ENCODE measurements at regions not wholly inside any gene's neighbourhood (a gene's known extent, or its start where the extent isn't known, plus 50 kb on each side); places are given as distances from the start of the nearest gene placed in this dataset.

- DNase-seq (ENCODE audit: extremely low read depth, low read depth) = peak; percentile 45
- TF ChIP-seq, protein P1, sequence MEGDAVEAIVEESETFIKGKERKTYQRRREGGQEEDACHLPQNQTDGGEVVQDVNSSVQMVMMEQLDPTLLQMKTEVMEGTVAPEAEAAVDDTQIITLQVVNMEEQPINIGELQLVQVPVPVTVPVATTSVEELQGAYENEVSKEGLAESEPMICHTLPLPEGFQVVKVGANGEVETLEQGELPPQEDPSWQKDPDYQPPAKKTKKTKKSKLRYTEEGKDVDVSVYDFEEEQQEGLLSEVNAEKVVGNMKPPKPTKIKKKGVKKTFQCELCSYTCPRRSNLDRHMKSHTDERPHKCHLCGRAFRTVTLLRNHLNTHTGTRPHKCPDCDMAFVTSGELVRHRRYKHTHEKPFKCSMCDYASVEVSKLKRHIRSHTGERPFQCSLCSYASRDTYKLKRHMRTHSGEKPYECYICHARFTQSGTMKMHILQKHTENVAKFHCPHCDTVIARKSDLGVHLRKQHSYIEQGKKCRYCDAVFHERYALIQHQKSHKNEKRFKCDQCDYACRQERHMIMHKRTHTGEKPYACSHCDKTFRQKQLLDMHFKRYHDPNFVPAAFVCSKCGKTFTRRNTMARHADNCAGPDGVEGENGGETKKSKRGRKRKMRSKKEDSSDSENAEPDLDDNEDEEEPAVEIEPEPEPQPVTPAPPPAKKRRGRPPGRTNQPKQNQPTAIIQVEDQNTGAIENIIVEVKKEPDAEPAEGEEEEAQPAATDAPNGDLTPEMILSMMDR (IDR thresholded peaks at IDR 0.05; ENCODE audit: low read depth, low read length, missing control alignments) = peak; percentile 58
- no peak overlapping the region for H3K4me3 ChIP-seq (replicated peaks; ENCODE audit: low read depth, low read length)
Measured at GRCh38 chr3:107117922-107118536, 259.2 kb upstream of the CCDC54 start.

DNA sequence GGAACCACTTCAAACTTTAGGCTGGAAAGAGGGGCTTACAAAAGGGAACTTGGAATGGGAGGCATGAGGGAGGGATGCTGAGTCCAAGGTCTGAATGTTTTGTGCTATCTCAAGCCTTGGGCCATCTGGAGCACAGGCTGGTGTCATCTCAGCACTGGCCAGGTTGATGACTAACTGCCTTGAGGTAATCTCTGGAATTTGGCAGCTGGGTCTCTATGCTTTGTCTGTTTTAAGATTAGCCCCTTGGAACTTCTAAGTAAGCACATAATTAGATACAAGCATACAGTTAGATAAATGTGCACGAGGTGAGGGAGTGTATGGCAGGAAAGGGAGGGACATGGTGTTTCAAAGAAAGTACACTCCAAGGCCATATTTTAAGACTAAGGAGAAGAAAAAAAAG is 252.4 kb upstream of the CCDC54 start:
- TF ChIP-seq, protein P1 (IDR thresholded peaks at IDR 0.05; ENCODE audit: low read depth, low read length, missing control alignments) = no peak
- no peak overlapping the region for H3K4me3 ChIP-seq (replicated peaks; ENCODE audit: low read depth, low read length)
- DNase-seq (ENCODE audit: extremely low read depth, low read depth) = peak; percentile 27

DNA sequence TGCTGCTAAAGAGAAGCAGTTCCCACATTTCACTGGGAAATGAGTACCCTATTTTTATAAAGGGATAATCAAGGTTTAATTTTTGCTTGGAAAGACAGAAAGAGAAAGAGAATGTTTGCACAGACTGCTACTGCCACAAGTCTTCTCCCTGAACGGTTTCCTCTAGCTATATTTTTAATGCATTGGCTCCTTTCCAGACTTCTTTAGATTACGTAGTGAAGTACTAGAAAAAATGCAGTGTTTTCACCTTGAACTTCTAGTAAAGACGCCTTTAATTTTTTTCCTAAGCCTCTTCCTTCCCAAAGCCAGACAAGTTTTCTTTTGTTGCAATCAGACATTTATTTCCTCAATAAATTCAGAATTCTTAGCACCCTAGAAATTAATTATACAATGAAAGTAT is 248.3 kb upstream of the CCDC54 start:
- H3K4me3 ChIP-seq (replicated peaks; ENCODE audit: low read depth, low read length) = no peak overlapping the region
- DNase-seq (ENCODE audit: extremely low read depth, low read depth) = no peak
- TF ChIP-seq, protein P1 (IDR thresholded peaks at IDR 0.05; ENCODE audit: low read depth, low read length, missing control alignments) = no peak

GRCh38 chr3:107130089-107130700 is 247.0 kb upstream of the CCDC54 start:
- TF ChIP-seq, protein P1 (IDR thresholded peaks at IDR 0.05; ENCODE audit: low read depth, low read length, missing control alignments) = no peak
- no peak for DNase-seq (ENCODE audit: extremely low read depth, low read depth)

DNA sequence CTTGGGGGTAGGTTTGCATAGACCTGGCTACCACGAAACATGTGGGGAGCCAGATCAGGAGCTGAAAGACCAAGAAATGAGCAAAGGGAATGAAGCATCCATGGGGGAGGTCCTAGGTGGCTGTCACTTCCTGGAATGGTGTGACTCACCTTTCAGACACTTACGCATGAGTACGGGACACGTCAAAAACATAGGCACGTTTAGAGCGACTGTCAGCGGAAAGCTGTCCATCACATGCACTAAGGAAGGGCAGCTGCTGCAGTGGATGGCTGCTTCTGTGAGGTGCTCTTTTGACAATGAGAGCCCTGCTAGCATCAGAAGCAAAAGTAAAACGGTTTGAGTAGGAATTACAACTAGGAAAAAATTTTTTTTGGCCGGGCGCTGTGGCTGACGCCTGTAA is 244.6 kb upstream of the CCDC54 start:
- H3K4me3 ChIP-seq (replicated peaks; ENCODE audit: low read depth, low read length) = no peak overlapping the region
- TF ChIP-seq, protein P1 (IDR thresholded peaks at IDR 0.05; ENCODE audit: low read depth, low read length, missing control alignments) = no peak
- DNase-seq (ENCODE audit: extremely low read depth, low read depth) = no peak

More at GRCh38 chr3:107130089-107130700, 247.0 kb upstream of the CCDC54 start:
- no peak overlapping the region for H3K4me3 ChIP-seq (replicated peaks; ENCODE audit: low read depth, low read length)

DNA sequence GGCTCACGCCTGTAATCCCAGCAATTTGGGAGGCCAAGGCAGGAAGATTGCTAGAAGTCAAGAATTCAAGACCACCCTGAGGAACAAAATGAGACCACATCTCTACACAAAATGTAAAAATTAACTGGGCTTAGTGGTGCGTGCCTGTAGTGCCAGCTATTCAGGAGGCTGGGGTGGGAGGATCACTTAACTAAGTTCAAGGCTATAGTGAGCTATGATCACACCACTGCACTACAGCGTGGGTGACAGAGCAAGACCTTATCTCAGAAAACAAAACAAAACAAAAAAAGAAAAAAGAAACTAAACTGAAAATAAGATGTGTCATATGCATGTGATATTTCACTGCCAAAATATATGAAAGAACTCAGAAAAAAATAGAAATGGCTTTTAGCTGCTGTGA is 243.3 kb upstream of the CCDC54 start:
- H3K4me3 ChIP-seq (replicated peaks; ENCODE audit: low read depth, low read length) = no peak overlapping the region
- TF ChIP-seq, protein P1 (IDR thresholded peaks at IDR 0.05; ENCODE audit: low read depth, low read length, missing control alignments) = no peak
- no peak for DNase-seq (ENCODE audit: extremely low read depth, low read depth)

Data from HFF-Myc (cell line).